ENCODE measurements at regions not wholly inside any gene's neighbourhood (a gene's known extent, or its start where the extent isn't known, plus 50 kb on each side); places are given as distances from the start of the nearest gene placed in this dataset.

GRCh38 chr11:69869311-69869939, 50.2 kb upstream of the FGF3 start:
- Mint-ChIP-seq H3K9me3 (peaks cover 0 to 8% (median 0%) of the 10 kb centered on the region in 8 donors), H3K4me3 (no peak overlapping the region), H3K27ac (no peak overlapping the region), H3K36me3 (no peaks in the 10 kb centered on the region), H3K27me3 (peaks cover 9 to 29% of the 10 kb centered on the region in 2 donors), H3K4me1 (no peaks in the 10 kb centered on the region)
- intact Hi-C loops (cut with micrococcal nuclease) = no loop called here
- H3K27me3 ChIP-seq (ENCODE audit: insufficient read depth, low read length) = no peaks in the 10 kb centered on the region
- no peak for DNase-seq
- H3K9me3 ChIP-seq (ENCODE audit: control insufficient read depth in 1 of 2, low read length in 2 of 2) = no peaks in the 10 kb centered on the region
- CTCF ChIA-PET (ENCODE audit: partially characterized antibody) = no interaction called here
- H3K36me3 ChIP-seq (ENCODE audit: insufficient read depth, low read length) = no peaks in the 10 kb centered on the region
- POLR2A ChIA-PET (ENCODE audit: partially characterized antibody) = no interaction called here
- no peak overlapping the region for H3K4me3 ChIP-seq (ENCODE audit: low read length in 2 of 2)
- no peak overlapping the region for H3K27ac ChIP-seq (ENCODE audit: low read depth, low read length)
- no peaks in the 10 kb centered on the region for H3K4me1 ChIP-seq (ENCODE audit: insufficient read depth, low read length)

DNA sequence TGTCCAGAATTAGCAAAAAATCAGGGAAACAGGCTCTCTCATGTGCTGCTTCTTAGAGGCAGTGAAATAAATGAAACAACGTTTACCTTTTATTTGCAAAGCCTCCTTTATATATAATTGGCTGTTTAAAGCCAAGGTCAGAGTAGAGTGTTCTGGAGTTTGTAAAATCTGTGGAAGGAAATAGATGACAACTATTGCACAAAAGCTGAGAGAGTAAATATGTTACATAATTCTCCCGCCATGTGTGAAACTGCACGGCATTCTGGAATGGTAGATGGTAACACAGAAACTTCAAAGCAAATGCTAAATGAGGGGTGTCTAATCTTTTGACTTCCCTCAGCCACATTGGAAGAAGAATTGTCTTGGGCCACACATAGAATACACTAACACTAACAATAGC, 51.5 kb upstream of the FGF3 start:
- no peaks in the 10 kb centered on the region for H3K36me3 ChIP-seq (ENCODE audit: insufficient read depth, low read length)
- no peaks in the 10 kb centered on the region for H3K4me1 ChIP-seq (ENCODE audit: insufficient read depth, low read length)
- Mint-ChIP-seq H3K4me1 (no peaks in the 10 kb centered on the region), H3K36me3 (no peaks in the 10 kb centered on the region), H3K4me3 (no peak overlapping the region), H3K27me3 (peaks cover 8 to 23% of the 10 kb centered on the region in 2 donors), H3K27ac (no peak overlapping the region), H3K9me3 (peaks cover 0 to 8% (median 0%) of the 10 kb centered on the region in 8 donors)
- no peaks in the 10 kb centered on the region for H3K27me3 ChIP-seq (ENCODE audit: insufficient read depth, low read length)
- ChIA-PET POLR2A (ENCODE audit: partially characterized antibody) (no interaction called here), CTCF (ENCODE audit: partially characterized antibody) (interaction anchor here (0.7 kb wide), 1 partner anchor 162 kb away, joined by 3 read pairs; no protein-coding TSS in a partner anchor)
- H3K27ac ChIP-seq (ENCODE audit: low read depth, low read length) = no peak overlapping the region
- intact Hi-C loops (cut with micrococcal nuclease) = no loop called here
- H3K4me3 ChIP-seq (ENCODE audit: low read length in 2 of 2) = no peak overlapping the region
- DNase-seq = no peak
- H3K9me3 ChIP-seq (ENCODE audit: control insufficient read depth in 1 of 2, low read length in 2 of 2) = no peaks in the 10 kb centered on the region

DNA sequence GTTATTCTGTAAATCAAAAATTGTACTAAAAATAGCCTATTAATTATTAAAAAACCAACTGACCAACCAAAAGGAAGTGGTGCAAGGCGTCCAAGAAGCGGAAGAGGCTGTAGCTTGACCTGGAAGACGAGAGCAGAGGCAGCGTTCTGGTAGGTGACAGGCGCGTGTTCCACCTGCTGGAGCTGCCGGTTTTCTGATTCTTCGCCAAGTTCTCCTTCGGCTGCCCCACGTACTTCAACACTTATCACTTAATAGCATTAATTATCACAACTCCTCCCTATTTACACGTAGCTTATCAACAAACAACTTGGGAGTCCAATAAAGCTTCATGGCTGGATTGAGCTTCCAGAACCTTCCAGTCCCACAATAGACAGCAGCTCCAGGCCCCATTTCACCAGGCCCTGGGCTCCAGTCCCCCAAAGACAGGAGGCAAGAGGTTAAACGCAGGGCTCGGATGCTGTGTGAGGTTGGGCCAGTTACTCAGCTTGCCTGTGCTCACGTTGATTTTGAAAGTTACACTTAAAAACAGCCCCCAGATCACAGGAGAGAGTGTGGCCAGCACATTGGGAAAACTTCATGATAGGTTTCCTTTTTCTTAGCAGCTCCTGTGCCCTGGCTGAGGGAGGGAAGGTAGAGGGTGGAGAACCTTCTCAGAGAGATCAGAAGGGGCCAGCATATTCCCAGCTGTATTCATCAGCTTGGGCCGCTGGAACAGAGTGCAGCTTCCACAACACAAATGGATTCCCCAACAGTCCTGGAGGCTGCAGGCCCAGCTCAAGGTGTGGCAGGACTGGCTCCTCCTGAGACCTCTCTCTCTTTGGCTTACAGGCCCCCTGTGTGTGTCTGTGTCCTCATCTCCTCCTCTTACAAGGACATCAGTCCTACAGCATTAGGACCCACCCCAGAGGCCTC, 54.2 kb upstream of the FGF3 start:
- Mint-ChIP-seq H3K36me3 (no peaks in the 10 kb centered on the region), H3K27me3 (peaks cover 8 to 15% of the 10 kb centered on the region in 2 donors), H3K9me3 (peaks cover 0 to 8% (median 0%) of the 10 kb centered on the region in 8 donors), H3K4me3 (no peak overlapping the region), H3K27ac (no peak overlapping the region), H3K4me1 (no peaks in the 10 kb centered on the region)
- Histone ChIP-seq H3K36me3 (ENCODE audit: insufficient read depth, low read length) (no peaks in the 10 kb centered on the region), H3K4me3 (ENCODE audit: low read length in 2 of 2) (no peak overlapping the region), H3K27me3 (ENCODE audit: insufficient read depth, low read length) (no peaks in the 10 kb centered on the region), H3K9me3 (ENCODE audit: control insufficient read depth in 1 of 2, low read length in 2 of 2) (no peaks in the 10 kb centered on the region), H3K27ac (ENCODE audit: low read depth, low read length) (no peak overlapping the region), H3K4me1 (ENCODE audit: insufficient read depth, low read length) (no peaks in the 10 kb centered on the region)
- CTCF ChIA-PET (ENCODE audit: partially characterized antibody) = interaction anchor here (1.6 kb wide), 1 partner anchor 13 kb away, joined by 5 read pairs; no protein-coding TSS in a partner anchor
- POLR2A ChIA-PET (ENCODE audit: partially characterized antibody) = no interaction called here
- intact Hi-C loops (cut with micrococcal nuclease) = no loop called here
- DNase-seq = no peak

DNA sequence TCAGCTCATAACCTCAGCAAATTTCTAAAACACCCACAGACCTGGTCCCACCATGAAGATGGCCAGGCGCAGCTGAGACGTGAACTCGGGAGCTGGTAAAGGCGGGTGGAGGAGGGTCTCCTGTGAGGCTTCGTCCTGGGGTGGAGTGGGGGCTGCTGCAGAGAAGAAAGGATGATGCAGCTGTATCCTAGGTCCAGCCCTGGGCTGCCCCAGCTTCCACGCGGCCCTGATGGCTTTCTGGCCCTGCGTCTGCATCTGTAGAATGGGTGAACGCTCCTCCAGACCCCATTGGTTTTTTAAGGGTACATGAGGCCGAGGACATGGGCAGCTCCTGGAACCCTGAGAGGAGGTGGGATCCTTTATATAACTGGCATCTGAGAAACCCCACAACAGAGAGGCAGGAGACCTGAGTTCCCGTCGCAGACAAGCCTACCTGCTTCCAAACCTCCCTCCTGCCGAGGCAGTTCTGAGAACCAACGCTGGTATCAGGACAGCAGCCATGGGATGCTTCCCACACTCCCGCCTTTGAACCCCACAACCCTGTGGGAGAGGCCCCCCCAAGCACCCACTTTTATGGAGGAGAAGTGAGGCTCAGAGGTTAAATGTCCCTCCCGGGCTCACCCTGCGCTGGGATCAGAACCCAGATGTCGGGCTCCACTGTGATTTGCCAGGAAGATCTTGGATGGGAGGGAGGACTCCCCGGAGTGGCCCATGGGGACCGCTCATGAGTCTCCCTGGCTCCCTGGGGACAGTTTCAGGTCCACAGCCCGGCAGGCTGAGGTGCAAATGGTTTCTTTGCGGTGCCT, 55.2 kb upstream of the FGF3 start:
- no peak for DNase-seq
- Histone ChIP-seq H3K4me1 (ENCODE audit: insufficient read depth, low read length) (no peaks in the 10 kb centered on the region), H3K4me3 (ENCODE audit: low read length in 2 of 2) (no peak overlapping the region), H3K27me3 (ENCODE audit: insufficient read depth, low read length) (no peaks in the 10 kb centered on the region), H3K9me3 (ENCODE audit: control insufficient read depth in 1 of 2, low read length in 2 of 2) (no peaks in the 10 kb centered on the region), H3K36me3 (ENCODE audit: insufficient read depth, low read length) (no peaks in the 10 kb centered on the region), H3K27ac (ENCODE audit: low read depth, low read length) (no peak overlapping the region)
- Mint-ChIP-seq H3K9me3 (peaks cover 0 to 8% (median 0%) of the 10 kb centered on the region in 8 donors), H3K36me3 (no peaks in the 10 kb centered on the region), H3K27ac (no peak overlapping the region), H3K27me3 (peaks cover 2 to 11% of the 10 kb centered on the region in 2 donors), H3K4me1 (no peaks in the 10 kb centered on the region), H3K4me3 (no peak overlapping the region)
- ChIA-PET CTCF (ENCODE audit: partially characterized antibody) (interaction anchor here (1.6 kb wide), 1 partner anchor 12 kb away, joined by 5 read pairs; no protein-coding TSS in a partner anchor), POLR2A (ENCODE audit: partially characterized antibody) (no interaction called here)
- intact Hi-C loops (cut with micrococcal nuclease) = no loop called here

- no peak for DNase-seq
- no peaks in the 10 kb centered on the region for H3K36me3 Mint-ChIP-seq
- H3K4me3 Mint-ChIP-seq = no peak overlapping the region
- Histone ChIP-seq H3K27me3 (ENCODE audit: insufficient read depth, low read length) (no peaks in the 10 kb centered on the region), H3K9me3 (ENCODE audit: control insufficient read depth in 1 of 2, low read length in 2 of 2) (no peaks in the 10 kb centered on the region), H3K4me1 (ENCODE audit: insufficient read depth, low read length) (no peaks in the 10 kb centered on the region), H3K36me3 (ENCODE audit: insufficient read depth, low read length) (no peaks in the 10 kb centered on the region), H3K27ac (ENCODE audit: low read depth, low read length) (no peak overlapping the region), H3K4me3 (ENCODE audit: low read length in 2 of 2) (no peak overlapping the region)
- peaks cover 0 to 8% (median 0%) of the 10 kb centered on the region in 8 donors for H3K9me3 Mint-ChIP-seq
- intact Hi-C loops (cut with micrococcal nuclease) = no loop called here
- H3K27ac Mint-ChIP-seq = no peak overlapping the region
- H3K27me3 Mint-ChIP-seq = peaks cover 2 to 11% of the 10 kb centered on the region in 2 donors
- CTCF ChIA-PET (ENCODE audit: partially characterized antibody) = no interaction called here
- H3K4me1 Mint-ChIP-seq = no peaks in the 10 kb centered on the region
- POLR2A ChIA-PET (ENCODE audit: partially characterized antibody) = no interaction called here
These were observed 55.9 kb upstream of the FGF3 start for GRCh38 chr11:69874984-69875624.

DNA sequence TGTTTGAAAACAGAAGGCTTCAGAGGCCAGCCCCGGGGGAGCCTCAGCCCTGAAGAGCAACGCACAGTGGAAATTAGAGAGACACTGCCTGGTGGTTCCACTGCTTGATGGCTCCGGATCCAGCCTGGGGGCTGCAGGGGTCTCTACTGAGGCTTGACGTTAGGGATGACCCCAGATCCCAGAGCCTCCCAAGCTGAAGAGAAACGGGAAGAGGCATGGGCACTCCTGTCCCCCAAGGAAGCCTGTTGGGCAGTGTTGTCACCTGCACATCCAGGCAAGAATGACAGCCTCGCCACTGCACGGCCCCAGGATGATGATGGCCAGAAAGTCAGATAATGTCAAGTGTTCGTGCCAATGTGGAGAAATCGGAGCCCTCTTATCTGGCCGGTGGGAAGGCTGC, 56.8 kb upstream of the FGF3 start:
- no peak overlapping the region for H3K4me3 Mint-ChIP-seq
- Histone ChIP-seq H3K9me3 (ENCODE audit: control insufficient read depth in 1 of 2, low read length in 2 of 2) (no peaks in the 10 kb centered on the region), H3K27me3 (ENCODE audit: insufficient read depth, low read length) (no peaks in the 10 kb centered on the region), H3K4me1 (ENCODE audit: insufficient read depth, low read length) (no peaks in the 10 kb centered on the region), H3K4me3 (ENCODE audit: low read length in 2 of 2) (no peak overlapping the region), H3K27ac (ENCODE audit: low read depth, low read length) (no peak overlapping the region), H3K36me3 (ENCODE audit: insufficient read depth, low read length) (no peaks in the 10 kb centered on the region)
- intact Hi-C loops (cut with micrococcal nuclease) = no loop called here
- no peaks in the 10 kb centered on the region for H3K36me3 Mint-ChIP-seq
- H3K27me3 Mint-ChIP-seq = peaks cover 4 to 11% of the 10 kb centered on the region in 2 donors
- ChIA-PET POLR2A (ENCODE audit: partially characterized antibody) (no interaction called here), CTCF (ENCODE audit: partially characterized antibody) (no interaction called here)
- H3K9me3 Mint-ChIP-seq = peaks cover 0 to 7% (median 0%) of the 10 kb centered on the region in 8 donors
- no peak overlapping the region for H3K27ac Mint-ChIP-seq
- no peaks in the 10 kb centered on the region for H3K4me1 Mint-ChIP-seq
- no peak for DNase-seq

DNA sequence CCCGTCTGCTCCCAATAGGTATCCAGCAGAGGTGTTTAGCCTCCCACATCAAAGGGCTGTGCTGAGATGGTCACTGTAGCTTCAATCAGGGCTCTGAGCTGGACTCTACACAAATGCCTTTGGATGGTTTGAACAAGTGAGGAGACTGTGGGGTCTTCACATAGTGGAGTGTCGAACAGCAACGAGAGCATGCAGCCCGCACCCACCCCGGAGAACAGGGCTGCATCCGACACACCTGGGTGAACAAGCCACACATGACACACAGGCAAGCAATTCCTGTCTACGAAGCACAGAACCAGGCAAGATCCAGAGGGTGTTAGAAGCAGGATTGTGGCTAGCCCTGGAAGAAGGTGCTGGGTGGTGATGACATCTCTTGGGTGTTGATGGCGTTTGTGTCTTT, 58.0 kb upstream of the FGF3 start:
- ChIA-PET POLR2A (ENCODE audit: partially characterized antibody) (no interaction called here), CTCF (ENCODE audit: partially characterized antibody) (no interaction called here)
- H3K27ac Mint-ChIP-seq = no peak overlapping the region
- peaks cover 2 to 13% of the 10 kb centered on the region in 2 donors for H3K27me3 Mint-ChIP-seq
- H3K27ac ChIP-seq (ENCODE audit: low read depth, low read length) = no peak overlapping the region
- H3K9me3 ChIP-seq (ENCODE audit: control insufficient read depth in 1 of 2, low read length in 2 of 2) = no peaks in the 10 kb centered on the region
- no peaks in the 10 kb centered on the region for H3K27me3 ChIP-seq (ENCODE audit: insufficient read depth, low read length)
- no peak overlapping the region for H3K4me3 ChIP-seq (ENCODE audit: low read length in 2 of 2)
- intact Hi-C loops (cut with micrococcal nuclease) = no loop called here
- no peaks in the 10 kb centered on the region for H3K36me3 ChIP-seq (ENCODE audit: insufficient read depth, low read length)
- H3K4me3 Mint-ChIP-seq = no peak overlapping the region
- H3K4me1 ChIP-seq (ENCODE audit: insufficient read depth, low read length) = no peaks in the 10 kb centered on the region
- H3K9me3 Mint-ChIP-seq = no peaks in the 10 kb centered on the region
- no peak for DNase-seq
- no peaks in the 10 kb centered on the region for H3K36me3 Mint-ChIP-seq
- H3K4me1 Mint-ChIP-seq = no peaks in the 10 kb centered on the region

Data from CD4-positive, alpha-beta memory T cell (primary cell).